ENCODE measurements at regions not wholly inside any gene's neighbourhood (a gene's known extent, or its start where the extent isn't known, plus 50 kb on each side); places are given as distances from the start of the nearest gene placed in this dataset.

DNA sequence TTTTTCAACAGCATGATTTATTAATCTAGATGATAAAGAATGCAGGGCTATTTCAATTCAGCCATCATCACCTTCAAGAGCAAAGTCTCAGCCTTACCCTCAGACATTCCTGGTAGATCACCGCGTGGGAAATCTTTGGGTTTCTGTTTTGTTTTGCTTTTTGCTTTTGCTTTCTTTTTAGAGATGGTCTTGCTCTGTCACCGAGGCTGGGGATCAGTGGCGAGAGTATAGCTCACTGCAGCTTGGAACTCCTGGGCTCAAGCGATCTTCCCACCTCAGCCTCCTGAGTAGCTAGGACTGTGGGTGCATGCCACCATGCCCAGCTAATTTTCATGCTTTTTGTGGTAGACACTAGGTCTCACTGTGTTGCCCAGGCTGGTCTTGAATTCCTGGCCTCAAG is 289.7 kb downstream of the AJAP1 start:
- TF ChIP-seq, protein P1, sequence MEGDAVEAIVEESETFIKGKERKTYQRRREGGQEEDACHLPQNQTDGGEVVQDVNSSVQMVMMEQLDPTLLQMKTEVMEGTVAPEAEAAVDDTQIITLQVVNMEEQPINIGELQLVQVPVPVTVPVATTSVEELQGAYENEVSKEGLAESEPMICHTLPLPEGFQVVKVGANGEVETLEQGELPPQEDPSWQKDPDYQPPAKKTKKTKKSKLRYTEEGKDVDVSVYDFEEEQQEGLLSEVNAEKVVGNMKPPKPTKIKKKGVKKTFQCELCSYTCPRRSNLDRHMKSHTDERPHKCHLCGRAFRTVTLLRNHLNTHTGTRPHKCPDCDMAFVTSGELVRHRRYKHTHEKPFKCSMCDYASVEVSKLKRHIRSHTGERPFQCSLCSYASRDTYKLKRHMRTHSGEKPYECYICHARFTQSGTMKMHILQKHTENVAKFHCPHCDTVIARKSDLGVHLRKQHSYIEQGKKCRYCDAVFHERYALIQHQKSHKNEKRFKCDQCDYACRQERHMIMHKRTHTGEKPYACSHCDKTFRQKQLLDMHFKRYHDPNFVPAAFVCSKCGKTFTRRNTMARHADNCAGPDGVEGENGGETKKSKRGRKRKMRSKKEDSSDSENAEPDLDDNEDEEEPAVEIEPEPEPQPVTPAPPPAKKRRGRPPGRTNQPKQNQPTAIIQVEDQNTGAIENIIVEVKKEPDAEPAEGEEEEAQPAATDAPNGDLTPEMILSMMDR (conservative IDR thresholded peaks at IDR 0.05; ENCODE audit: low read depth, low read length), result no peak
- TF ChIP-seq EZH2phosphoT487 (IDR thresholded peaks at IDR 0.05; ENCODE audit: borderline replicate concordance, low read length), result no peak
